Neural progenitor cell (in vitro differentiated cells): ENCODE measurements at regions not wholly inside any gene's neighbourhood (a gene's known extent, or its start where the extent isn't known, plus 50 kb on each side); places are given as distances from the start of the nearest gene placed in this dataset.

Source experiments
- DNase-seq: peaks from one replicate; pipeline ENCODE4 v3.0.0-alpha.2; 2016; ENCODE audit warnings: low spot score
- H2AFZ ChIP-seq: fragments of 200-600 bp; sonication (generic); replicated peaks from 2 replicates; pipeline ENCODE4 v1.6.1; 2016; ENCODE audit warnings: antibody characterized with exemption
- H3F3A ChIP-seq: fragments of 200-600 bp; sonication (generic); 2 replicates; pipeline ENCODE4 v1.6.1; 2016; ENCODE audit warnings: antibody characterized with exemption, low read depth
- H3K27ac ChIP-seq: fragments of 200-600 bp; sonication (generic); 2 replicates; pipeline ENCODE4 v1.5.1; 2016; ENCODE audit warnings: mild to moderate bottlenecking
- H3K27me3 ChIP-seq: fragments of 200-600 bp; sonication (generic); 2 replicates; pipeline ENCODE4 v1.6.1; 2016; ENCODE audit warnings: mild to moderate bottlenecking, moderate library complexity
- H3K36me3 ChIP-seq: fragments of 200-600 bp; sonication (generic); 2 replicates; pipeline ENCODE4 v1.5.1; 2016
- H3K4me1 ChIP-seq: fragments of 200-600 bp; sonication (generic); 2 replicates; pipeline ENCODE4 v1.6.1; 2016; ENCODE audit warnings: mixed run types
- H3K4me2 ChIP-seq: fragments of 200-600 bp; sonication (generic); 2 replicates; pipeline ENCODE4 v1.6.1; 2016
- H3K4me3 ChIP-seq: fragments of 200-600 bp; sonication (generic); 2 replicates; pipeline ENCODE4 v1.5.1; 2016
- H3K79me2 ChIP-seq: fragments of 200-600 bp; sonication (generic); 2 replicates; pipeline ENCODE4 v1.6.1; 2016; ENCODE audit warnings: low read depth
- H3K9ac ChIP-seq: fragments of 200-600 bp; sonication (generic); 2 replicates; pipeline ENCODE4 v1.6.1; 2016
- H3K9me3 ChIP-seq: fragments of 200-600 bp; sonication (generic); 2 replicates; pipeline ENCODE4 v1.5.1; 2016; ENCODE audit warnings: low read depth
- H4K20me1 ChIP-seq: fragments of 200-600 bp; sonication (generic); 2 replicates; pipeline ENCODE4 v1.6.1; 2016; ENCODE audit warnings: low read depth
- H3K27ac Mint-ChIP-seq: 3 replicates; pipeline ENCODE4 v1.8.0; 2021; ENCODE audit warnings: mixed read lengths
- H3K27me3 Mint-ChIP-seq: 2 replicates; pipeline ENCODE4 v1.8.0; 2022; ENCODE audit warnings: low read depth, mild to moderate bottlenecking, inconsistent platforms, moderate library complexity, mixed read lengths; ENCODE audit not compliant: insufficient read depth
- H3K36me3 Mint-ChIP-seq: 3 replicates; pipeline ENCODE4 v1.8.0; 2021; ENCODE audit warnings: mixed read lengths
- H3K4me1 Mint-ChIP-seq: 3 replicates; pipeline ENCODE4 v1.8.0; 2021; ENCODE audit warnings: mixed read lengths
- H3K4me3 Mint-ChIP-seq: 3 replicates; pipeline ENCODE4 v1.8.0; 2021; ENCODE audit warnings: mild to moderate bottlenecking, moderate library complexity, mixed read lengths
- H3K9me3 Mint-ChIP-seq: 3 replicates; pipeline ENCODE4 v1.8.0; 2020; ENCODE audit warnings: mixed read lengths
- CTCF ChIP-seq: fragments of 200-600 bp; sonication (generic); IDR thresholded peaks from 2 replicates; pipeline ENCODE4 v1.5.1; 2017; ENCODE audit warnings: antibody characterized with exemption, mild to moderate bottlenecking
- EZH2 ChIP-seq: fragments of 200-600 bp; sonication (generic); IDR thresholded peaks from 2 replicates; pipeline ENCODE4 v1.6.1; 2017; ENCODE audit warnings: antibody characterized with exemption, mild to moderate bottlenecking, moderate library complexity
- EZH2phosphoT487 ChIP-seq: fragments of 200-600 bp; sonication (generic); IDR thresholded peaks from 2 replicates; pipeline ENCODE4 v1.6.1; 2017; ENCODE audit warnings: antibody characterized with exemption

- Histone ChIP-seq H3K4me3 (no peak overlapping the region), H3K4me2 (no peak overlapping the region), H3K36me3 (no peaks in the 10 kb centered on the region), H2AFZ (no peak overlapping the region), H3K4me1 (no peaks in the 10 kb centered on the region), H3K79me2 (no peaks in the 10 kb centered on the region), H3F3A (no peaks in the 10 kb centered on the region), H4K20me1 (no peaks in the 10 kb centered on the region), H3K9ac (no peak overlapping the region), H3K27ac (no peak overlapping the region), H3K27me3 (no peaks in the 10 kb centered on the region), H3K9me3 (no peaks in the 10 kb centered on the region)
- Mint-ChIP-seq H3K9me3 (peaks cover 1% of the 10 kb centered on the region), H3K36me3 (no peaks in the 10 kb centered on the region), H3K27ac (no peak overlapping the region), H3K4me3 (no peak overlapping the region), H3K27me3 (no peaks in the 10 kb centered on the region), H3K4me1 (peaks cover 42% of the 10 kb centered on the region)
- peak; percentile 60 for DNase-seq
- TF ChIP-seq CTCF (peak; percentile 77), EZH2phosphoT487 (no peak), EZH2 (no peak)
These were observed 258.7 kb upstream of the ARRDC3 start for GRCh38 chr5:91641730-91642350.

- Histone ChIP-seq H3K36me3 (no peaks in the 10 kb centered on the region), H3F3A (no peaks in the 10 kb centered on the region), H3K4me3 (no peak overlapping the region), H3K9ac (no peak overlapping the region), H2AFZ (no peak overlapping the region), H3K27ac (no peak overlapping the region), H3K9me3 (no peaks in the 10 kb centered on the region), H3K4me2 (no peak overlapping the region), H4K20me1 (no peaks in the 10 kb centered on the region), H3K27me3 (no peaks in the 10 kb centered on the region), H3K79me2 (no peaks in the 10 kb centered on the region), H3K4me1 (no peaks in the 10 kb centered on the region)
- TF ChIP-seq EZH2phosphoT487 (no peak), CTCF (no peak), EZH2 (no peak)
- no peak for DNase-seq
- Mint-ChIP-seq H3K27ac (no peak overlapping the region), H3K36me3 (no peaks in the 10 kb centered on the region), H3K9me3 (peaks cover 3% of the 10 kb centered on the region), H3K4me3 (no peak overlapping the region), H3K4me1 (peaks cover 42% of the 10 kb centered on the region), H3K27me3 (no peaks in the 10 kb centered on the region)
These were observed 256.6 kb upstream of the ARRDC3 start for GRCh38 chr5:91639744-91640143.

- Mint-ChIP-seq H3K4me3 (no peak overlapping the region), H3K9me3 (peaks cover 3% of the 10 kb centered on the region), H3K4me1 (peaks cover 43% of the 10 kb centered on the region), H3K27me3 (no peaks in the 10 kb centered on the region), H3K36me3 (no peaks in the 10 kb centered on the region), H3K27ac (no peak overlapping the region)
- Histone ChIP-seq H3F3A (no peaks in the 10 kb centered on the region), H3K9ac (no peak overlapping the region), H3K27me3 (no peaks in the 10 kb centered on the region), H3K79me2 (no peaks in the 10 kb centered on the region), H3K9me3 (no peaks in the 10 kb centered on the region), H3K4me2 (no peak overlapping the region), H2AFZ (no peak overlapping the region), H3K4me1 (peaks cover 3% of the 10 kb centered on the region), H3K4me3 (no peak overlapping the region), H3K27ac (no peak overlapping the region), H4K20me1 (no peaks in the 10 kb centered on the region), H3K36me3 (no peaks in the 10 kb centered on the region)
- DNase-seq, result no peak
- no peak for TF ChIP-seq EZH2phosphoT487
- TF ChIP-seq EZH2, result no peak
- no peak for TF ChIP-seq CTCF
These were observed 254.9 kb upstream of the ARRDC3 start for GRCh38 chr5:91638010-91638409.
